CD14-positive monocyte (primary cell): ENCODE measurements at regions not wholly inside any gene's neighbourhood (a gene's known extent, or its start where the extent isn't known, plus 50 kb on each side); places are given as distances from the start of the nearest gene placed in this dataset.

Source experiments
- DNase-seq, 3 donors: peaks; one replicate each; pipeline ENCODE4 v3.0.0-alpha.2; 2011 to 2022
- H2AFZ ChIP-seq: 2 replicates; pipeline ENCODE4 v1.6.0; 2012; ENCODE audit warnings: mild to moderate bottlenecking, low read depth, low read length, inconsistent platforms; ENCODE audit not compliant: insufficient read depth, poor library complexity, severe bottlenecking
- H3K27ac ChIP-seq, 2 donors: 1 replicate in 1 of 2; 2 replicates in 1 of 2; pipeline ENCODE4 v1.5.1; 2012 to 2013; ENCODE audit warnings: low read length in 2 of 2, control low read depth in 1 of 2, inconsistent platforms in 1 of 2, low read depth in 1 of 2, mild to moderate bottlenecking in 1 of 2
- H3K27me3 ChIP-seq, 2 donors: one replicate each; pipeline versions ENCODE4 v1.6.0 to v1.6.1; 2011 to 2013; ENCODE audit warnings: low read length in 2 of 2; ENCODE audit not compliant: control insufficient read depth in 2 of 2, insufficient read depth in 2 of 2
- H3K36me3 ChIP-seq, 2 donors: replicated peaks in 1 of 2; 1 replicate in 1 of 2; 2 replicates in 1 of 2; pipeline versions ENCODE4 v1.5.1 to v1.6.1; 2012 to 2013; ENCODE audit warnings: low read length in 2 of 2, control low read depth in 1 of 2, inconsistent platforms in 1 of 2, mild to moderate bottlenecking in 1 of 2; ENCODE audit not compliant: insufficient read depth in 2 of 2, control insufficient read depth in 1 of 2
- H3K4me1 ChIP-seq, 2 donors: 1 replicate in 1 of 2; 2 replicates in 1 of 2; pipeline versions ENCODE4 v1.5.1 to v1.6.1; 2012 to 2013; ENCODE audit warnings: low read length in 2 of 2, control low read depth in 1 of 2, inconsistent platforms in 1 of 2, mild to moderate bottlenecking in 1 of 2, moderate library complexity in 1 of 2; ENCODE audit not compliant: insufficient read depth in 2 of 2, control insufficient read depth in 1 of 2
- H3K4me2 ChIP-seq: replicated peaks from 2 replicates; pipeline ENCODE3; 2012; ENCODE audit warnings: low read length, moderate library complexity, mild to moderate bottlenecking; ENCODE audit not compliant: poor library complexity, severe bottlenecking; ENCODE audit errors: extremely low read depth
- H3K4me3 ChIP-seq, 3 experiments: fragments of 200-600 bp in 1 of 3; sonication (generic) in 1 of 3; replicated peaks in 1 of 3; 1 replicate in 2 of 3; 2 replicates in 1 of 3; pipeline ENCODE4 v1.5.1; 2011 to 2013; ENCODE audit warnings: low read length in 3 of 3, mild to moderate bottlenecking in 3 of 3, control low read depth in 2 of 3, low read depth in 2 of 3, inconsistent platforms in 1 of 3, moderate library complexity in 1 of 3
- H3K79me2 ChIP-seq: 2 replicates; pipeline ENCODE4 v1.6.0; 2012; ENCODE audit warnings: mild to moderate bottlenecking, control low read depth, inconsistent platforms, low read length, moderate library complexity; ENCODE audit not compliant: insufficient read depth
- H3K9ac ChIP-seq: 2 replicates; pipeline ENCODE4 v1.6.0; 2017; ENCODE audit warnings: low read length, mild to moderate bottlenecking; ENCODE audit not compliant: insufficient read depth, poor library complexity, severe bottlenecking
- H3K9me3 ChIP-seq, 2 donors: replicated peaks in 1 of 2; 1 replicate in 1 of 2; 2 replicates in 1 of 2; pipeline versions ENCODE4 v1.5.1 to v1.6.1; 2012 to 2013; ENCODE audit warnings: low read length in 2 of 2, control low read depth in 1 of 2; ENCODE audit not compliant: control insufficient read depth in 1 of 2, insufficient read depth in 1 of 2
- H4K20me1 ChIP-seq: 2 replicates; pipeline ENCODE4 v1.6.0; 2012; ENCODE audit warnings: mild to moderate bottlenecking, low read length, control low read depth, moderate library complexity; ENCODE audit not compliant: insufficient read depth
- H3K27ac Mint-ChIP-seq, 7 donors: one replicate each; pipeline ENCODE4 v1.8.0; 2020; ENCODE audit warnings: mild to moderate bottlenecking in 7 of 7, mixed read lengths in 7 of 7, moderate library complexity in 6 of 7, inconsistent platforms in 2 of 7
- H3K27me3 Mint-ChIP-seq, 3 donors: one replicate each; pipeline ENCODE4 v1.8.0; 2021 to 2022; ENCODE audit warnings: low read depth in 3 of 3, mild to moderate bottlenecking in 3 of 3, mixed read lengths in 3 of 3, moderate library complexity in 3 of 3, inconsistent platforms in 1 of 3
- H3K36me3 Mint-ChIP-seq, 2 donors: one replicate each; pipeline ENCODE4 v1.8.0; 2020; ENCODE audit warnings: mixed read lengths in 2 of 2, inconsistent platforms in 1 of 2, mild to moderate bottlenecking in 1 of 2
- H3K4me1 Mint-ChIP-seq: one replicate; pipeline ENCODE4 v1.8.0; 2020; ENCODE audit warnings: mild to moderate bottlenecking, mixed read lengths
- H3K4me3 Mint-ChIP-seq, 2 donors: one replicate each; pipeline ENCODE4 v1.8.0; 2020; ENCODE audit warnings: mild to moderate bottlenecking in 2 of 2, mixed read lengths in 2 of 2, moderate library complexity in 1 of 2
- H3K9me3 Mint-ChIP-seq, 7 donors: one replicate each; pipeline ENCODE4 v1.8.0; 2020 to 2022; ENCODE audit warnings: mixed read lengths in 7 of 7, mild to moderate bottlenecking in 6 of 7, moderate library complexity in 6 of 7, inconsistent platforms in 2 of 7
- CTCF ChIP-seq: fragments of 200-600 bp; IDR thresholded peaks from one replicate; pipeline ENCODE4 v1.8.0; 2022; ENCODE audit warnings: antibody characterized with exemption, mild to moderate bottlenecking
- WGBS: methylation state at CpG from one replicate; pipeline ENCODE4 v1.1.5; 2013; ENCODE audit warnings: missing lambda C conversion rate; ENCODE audit not compliant: insufficient coverage; 5-methylcytosine and 5-hydroxymethylcytosine counted together
- intact Hi-C, 2 donors: fragments of 100-400 bp; cut with micrococcal nuclease; formaldehyde crosslinking; loops; one replicate each; pipeline versions ENCODE4 v1.15.0 to v1.15.1; 2023

- no peaks in the 10 kb centered on the region for H3K4me1 Mint-ChIP-seq
- H3K9me3 Mint-ChIP-seq: no peaks in the 10 kb centered on the region
- peaks cover 0 to 5% (median 1%) of the 10 kb centered on the region in 3 donors for H3K27me3 Mint-ChIP-seq
These were observed 114.3 kb upstream of the MAFB start for GRCh38 chr20:40803381-40803780.

GRCh38 chr20:40805592-40805991 lies 116.6 kb upstream of the MAFB start:
- no peak overlapping the region for H3K27ac ChIP-seq
- no peaks in the 10 kb centered on the region for H3K79me2 ChIP-seq
- Mint-ChIP-seq H3K27me3 (peaks cover 0 to 5% (median 1%) of the 10 kb centered on the region in 3 donors), H3K4me3 (no peak overlapping the region), H3K27ac (no peak overlapping the region), H3K9me3 (no peaks in the 10 kb centered on the region), H3K4me1 (peaks cover 9% of the 10 kb centered on the region), H3K36me3 (no peaks in the 10 kb centered on the region)
- no peak for TF ChIP-seq CTCF
- intact Hi-C loops: no loop called here
- no peaks in the 10 kb centered on the region for H3K9me3 ChIP-seq
- no peak overlapping the region for H3K9ac ChIP-seq
- WGBS: 100% methylated on average over 1 of the region's 3 CpGs
- no peak for DNase-seq
- H3K4me3 ChIP-seq: no peak overlapping the region
- no peak overlapping the region for H2AFZ ChIP-seq
- no peaks in the 10 kb centered on the region for H3K36me3 ChIP-seq
- no peaks in the 10 kb centered on the region for H4K20me1 ChIP-seq
- no peaks in the 10 kb centered on the region for H3K27me3 ChIP-seq
- H3K4me1 ChIP-seq: peaks cover 6 to 7% of the 10 kb centered on the region in 2 donors
- H3K4me2 ChIP-seq: no peak overlapping the region

More at GRCh38 chr20:40803381-40803780, 114.3 kb upstream of the MAFB start:
- H3K27ac ChIP-seq: no peak overlapping the region
- no peaks in the 10 kb centered on the region for H3K27me3 ChIP-seq
- Mint-ChIP-seq H3K4me3 (no peak overlapping the region), H3K27ac (no peak overlapping the region), H3K36me3 (no peaks in the 10 kb centered on the region)
- intact Hi-C loops: no loop called here
- no peaks in the 10 kb centered on the region for H3K79me2 ChIP-seq
- H3K9me3 ChIP-seq: no peaks in the 10 kb centered on the region
- no peak overlapping the region for H3K4me3 ChIP-seq
- no peaks in the 10 kb centered on the region for H3K36me3 ChIP-seq
- H3K4me1 ChIP-seq: no peaks in the 10 kb centered on the region
- TF ChIP-seq CTCF: no peak
- no peak for DNase-seq
- no peak overlapping the region for H2AFZ ChIP-seq
- no peak overlapping the region for H3K4me2 ChIP-seq
- H4K20me1 ChIP-seq: no peaks in the 10 kb centered on the region
- no peak overlapping the region for H3K9ac ChIP-seq
- WGBS: no CpG with 5 or more reads among the region's 5 CpGs
